SK-N-SH treated with all-trans-retinoic acid at 6 μM for 48 hours (cell line): ENCODE measurements at regions not wholly inside any gene's neighbourhood (a gene's known extent, or its start where the extent isn't known, plus 50 kb on each side); places are given as distances from the start of the nearest gene placed in this dataset.

Experiments used
- ATAC-seq: fragments of 200-7000 bp; cut with Tn5 transposase; 3 replicates; pipeline ENCODE4 v1.9.1; 2020; ENCODE audit warnings: mild to moderate bottlenecking, moderate library complexity
- BACH2 ChIP-seq: fragments of 250-450 bp; sonication (Bioruptor Pico); IDR thresholded peaks from 2 replicates; pipeline ENCODE4 v1.9.0; 2021; ENCODE audit warnings: mild to moderate bottlenecking, borderline replicate concordance
- ESRRG ChIP-seq: fragments of 250-450 bp; sonication (Bioruptor Pico); IDR thresholded peaks from 2 replicates; pipeline ENCODE4 v1.6.1; 2021; ENCODE audit warnings: mild to moderate bottlenecking
- GLIS3 ChIP-seq: fragments of 250-450 bp; sonication (Bioruptor Pico); IDR thresholded peaks from 2 replicates; pipeline ENCODE4 v1.5.0; 2020; ENCODE audit warnings: mild to moderate bottlenecking, moderate library complexity
- ISL1 ChIP-seq: fragments of 250-450 bp; sonication (Bioruptor Pico); IDR thresholded peaks from 2 replicates; pipeline ENCODE4 v2.1.2; 2022; ENCODE audit warnings: mild to moderate bottlenecking, moderate library complexity
- PATZ1 ChIP-seq: fragments of 250-450 bp; sonication (Bioruptor Pico); IDR thresholded peaks from 2 replicates; pipeline ENCODE4 v1.8.0; 2020; ENCODE audit warnings: mild to moderate bottlenecking, moderate library complexity, borderline replicate concordance
- PPARA ChIP-seq: fragments of 250-450 bp; sonication (Bioruptor Pico); IDR thresholded peaks from 2 replicates; pipeline ENCODE4 v1.5.0; 2020; ENCODE audit warnings: mild to moderate bottlenecking, borderline replicate concordance
- RARB ChIP-seq: fragments of 250-450 bp; sonication (Bioruptor Pico); IDR thresholded peaks from 2 replicates; pipeline ENCODE4 v1.8.0; 2021; ENCODE audit warnings: mild to moderate bottlenecking, moderate library complexity
- TCF4 ChIP-seq: fragments of 250-450 bp; sonication (Bioruptor Pico); IDR thresholded peaks from 2 replicates; pipeline ENCODE4 v1.8.0; 2021; ENCODE audit warnings: mild to moderate bottlenecking, moderate library complexity, borderline replicate concordance
- TSHZ2 ChIP-seq: fragments of 250-450 bp; sonication (Bioruptor Pico); IDR thresholded peaks from 2 replicates; pipeline ENCODE4 v1.5.0; 2020; ENCODE audit warnings: mild to moderate bottlenecking, moderate library complexity
- ZC3H10 ChIP-seq: fragments of 250-450 bp; sonication (Bioruptor Pico); IDR thresholded peaks from 2 replicates; pipeline ENCODE4 v1.5.1; 2021; ENCODE audit warnings: mild to moderate bottlenecking, moderate library complexity
- ZNF565 ChIP-seq: fragments of 450-650 bp; formaldehyde crosslinking; conservative IDR thresholded peaks from 2 replicates; pipeline ENCODE4 v1.5.0; 2020; ENCODE audit warnings: low read depth, mild to moderate bottlenecking, moderate library complexity
- ZNF70 ChIP-seq: fragments of 450-650 bp; formaldehyde crosslinking; IDR thresholded peaks from 2 replicates; pipeline ENCODE4 v1.5.0; 2020; ENCODE audit warnings: mild to moderate bottlenecking, moderate library complexity
- ZNF8 ChIP-seq: fragments of 450-650 bp; formaldehyde crosslinking; IDR thresholded peaks from 2 replicates; pipeline ENCODE4 v1.5.0; 2020; ENCODE audit warnings: mild to moderate bottlenecking, moderate library complexity
- TF ChIP-seq, protein P1 (sequence below): fragments of 250-450 bp; sonication (Bioruptor Pico); IDR thresholded peaks from 2 replicates; pipeline ENCODE4 v1.8.0; 2021; ENCODE audit warnings: low read depth, mild to moderate bottlenecking, moderate library complexity, borderline replicate concordance
- TF ChIP-seq, protein P2 (sequence below): fragments of 250-450 bp; sonication (Bioruptor Pico); IDR thresholded peaks from 2 replicates; pipeline ENCODE4 v1.5.1; 2021; ENCODE audit warnings: mild to moderate bottlenecking, moderate library complexity

- TF ChIP-seq ZNF565 (CRISPR knock-in tag) (no peak), ISL1 (CRISPR knock-in tag) (no peak)
- TF ChIP-seq, protein P1, sequence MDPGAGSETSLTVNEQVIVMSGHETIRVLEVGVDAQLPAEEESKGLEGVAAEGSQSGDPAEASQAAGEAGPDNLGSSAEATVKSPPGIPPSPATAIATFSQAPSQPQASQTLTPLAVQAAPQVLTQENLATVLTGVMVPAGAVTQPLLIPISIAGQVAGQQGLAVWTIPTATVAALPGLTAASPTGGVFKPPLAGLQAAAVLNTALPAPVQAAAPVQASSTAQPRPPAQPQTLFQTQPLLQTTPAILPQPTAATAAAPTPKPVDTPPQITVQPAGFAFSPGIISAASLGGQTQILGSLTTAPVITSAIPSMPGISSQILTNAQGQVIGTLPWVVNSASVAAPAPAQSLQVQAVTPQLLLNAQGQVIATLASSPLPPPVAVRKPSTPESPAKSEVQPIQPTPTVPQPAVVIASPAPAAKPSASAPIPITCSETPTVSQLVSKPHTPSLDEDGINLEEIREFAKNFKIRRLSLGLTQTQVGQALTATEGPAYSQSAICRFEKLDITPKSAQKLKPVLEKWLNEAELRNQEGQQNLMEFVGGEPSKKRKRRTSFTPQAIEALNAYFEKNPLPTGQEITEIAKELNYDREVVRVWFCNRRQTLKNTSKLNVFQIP (CRISPR knock-in tag): no peak
Observed at GRCh38 chr2:155320236-155320635, 621.7 kb downstream of the KCNJ3 start.

GRCh38 chr2:155318710-155319109 lies 620.2 kb downstream of the KCNJ3 start:
- TF ChIP-seq RARB (CRISPR knock-in tag) (no peak), GLIS3 (no peak), ZC3H10 (no peak), TSHZ2 (CRISPR knock-in tag) (no peak), ZNF70 (CRISPR knock-in tag) (no peak)
- TF ChIP-seq, protein P1 (CRISPR knock-in tag): no peak
- TF ChIP-seq, protein P2, sequence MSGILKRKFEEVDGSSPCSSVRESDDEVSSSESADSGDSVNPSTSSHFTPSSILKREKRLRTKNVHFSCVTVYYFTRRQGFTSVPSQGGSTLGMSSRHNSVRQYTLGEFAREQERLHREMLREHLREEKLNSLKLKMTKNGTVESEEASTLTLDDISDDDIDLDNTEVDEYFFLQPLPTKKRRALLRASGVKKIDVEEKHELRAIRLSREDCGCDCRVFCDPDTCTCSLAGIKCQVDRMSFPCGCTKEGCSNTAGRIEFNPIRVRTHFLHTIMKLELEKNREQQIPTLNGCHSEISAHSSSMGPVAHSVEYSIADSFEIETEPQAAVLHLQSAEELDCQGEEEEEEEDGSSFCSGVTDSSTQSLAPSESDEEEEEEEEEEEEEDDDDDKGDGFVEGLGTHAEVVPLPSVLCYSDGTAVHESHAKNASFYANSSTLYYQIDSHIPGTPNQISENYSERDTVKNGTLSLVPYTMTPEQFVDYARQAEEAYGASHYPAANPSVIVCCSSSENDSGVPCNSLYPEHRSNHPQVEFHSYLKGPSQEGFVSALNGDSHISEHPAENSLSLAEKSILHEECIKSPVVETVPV (CRISPR knock-in tag): no peak
- no peak for ATAC-seq

More at GRCh38 chr2:155320236-155320635, 621.7 kb downstream of the KCNJ3 start:
- ATAC-seq: no peak

DNA sequence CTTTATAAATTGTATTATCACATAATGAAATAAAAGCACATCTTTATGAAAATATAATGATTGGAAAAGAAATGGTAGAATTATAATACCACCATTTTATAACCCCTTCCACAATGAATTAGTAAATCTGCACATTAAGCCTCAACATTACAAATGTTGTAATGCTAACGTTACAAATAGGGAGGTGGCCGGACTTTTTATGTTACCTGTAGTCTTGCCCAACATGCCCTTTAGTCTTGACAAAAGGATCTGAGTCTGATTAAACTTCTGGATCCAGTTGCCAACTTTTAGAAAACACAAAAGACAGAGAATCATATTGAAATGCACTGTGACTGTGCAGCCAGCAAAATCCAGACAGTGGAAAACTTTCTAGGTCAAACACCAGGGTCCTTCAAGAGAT lies 617.3 kb downstream of the KCNJ3 start:
- ATAC-seq: no peak
- TF ChIP-seq TCF4 (CRISPR knock-in tag) (no peak), PATZ1 (CRISPR knock-in tag) (no peak), PPARA (CRISPR knock-in tag) (no peak), ZNF8 (no peak)

- ATAC-seq: peak; percentile 81; the same call in 2 of the 3 replicates
- TF ChIP-seq ESRRG (CRISPR knock-in tag) (no peak), ISL1 (CRISPR knock-in tag) (no peak), BACH2 (CRISPR knock-in tag) (no peak), RARB (CRISPR knock-in tag) (no peak), ZNF565 (CRISPR knock-in tag) (no peak)
- TF ChIP-seq, protein P2 (CRISPR knock-in tag): no peak
Observed at GRCh38 chr2:155310589-155310988, 612.1 kb downstream of the KCNJ3 start.
